IPS-18c (cell line): ENCODE measurements at regions not wholly inside any gene's neighbourhood (a gene's known extent, or its start where the extent isn't known, plus 50 kb on each side); places are given as distances from the start of the nearest gene placed in this dataset.

Experiments
- H3K4me3 ChIP-seq: 2 replicates; pipeline ENCODE4 v1.7.0; 2013; ENCODE audit warnings: low read depth, mild to moderate bottlenecking, low read length, moderate library complexity; ENCODE audit not compliant: insufficient read depth
- H3K9me3 ChIP-seq: one replicate; pipeline ENCODE4 v1.6.1; 2013; ENCODE audit warnings: mild to moderate bottlenecking, low read length, moderate library complexity; ENCODE audit not compliant: control insufficient read depth, insufficient read depth

DNA sequence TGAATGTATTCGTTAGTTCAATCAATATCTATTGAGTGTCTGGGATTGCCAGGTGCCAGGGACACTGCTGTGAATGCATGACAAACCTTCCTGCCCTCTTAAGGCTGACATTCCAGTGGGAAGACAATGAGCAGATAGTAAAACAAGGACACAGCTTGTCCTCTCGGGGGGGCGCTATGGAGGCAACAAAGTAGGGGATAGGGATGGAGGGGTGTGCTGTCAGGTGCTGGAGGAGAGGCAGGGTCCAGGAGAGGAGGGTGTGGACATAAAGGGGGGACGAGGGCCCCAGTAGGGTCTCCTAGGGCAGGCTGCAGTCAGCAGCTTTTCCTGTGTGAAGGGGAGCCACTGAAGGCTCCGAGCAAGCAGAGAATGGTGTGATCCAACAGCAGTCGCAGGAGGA is 198.2 kb upstream of the PDE10A start:
- no peak overlapping the region for H3K4me3 ChIP-seq
- peaks cover 3% of the 10 kb centered on the region for H3K9me3 ChIP-seq

DNA sequence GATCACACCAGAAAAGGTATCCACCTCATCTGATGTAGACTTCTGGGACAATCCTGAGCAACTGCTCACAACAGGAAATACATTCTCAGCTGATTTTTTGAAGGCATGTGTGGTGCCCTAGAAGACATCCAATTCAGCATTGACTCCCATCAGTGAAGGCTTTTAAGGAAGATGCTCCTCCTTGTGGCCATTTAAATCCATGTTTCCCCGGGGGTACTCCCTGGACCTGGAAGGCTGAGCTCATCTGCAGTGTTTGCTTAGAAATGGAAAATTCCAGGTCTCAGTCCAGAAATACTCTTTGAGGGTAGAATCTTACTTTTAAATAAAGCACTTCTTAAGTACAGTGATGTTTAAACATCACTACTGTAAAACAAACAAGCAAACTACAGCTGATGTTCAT is 195.5 kb upstream of the PDE10A start:
- H3K4me3 ChIP-seq = no peak overlapping the region
- peaks cover 3% of the 10 kb centered on the region for H3K9me3 ChIP-seq

DNA sequence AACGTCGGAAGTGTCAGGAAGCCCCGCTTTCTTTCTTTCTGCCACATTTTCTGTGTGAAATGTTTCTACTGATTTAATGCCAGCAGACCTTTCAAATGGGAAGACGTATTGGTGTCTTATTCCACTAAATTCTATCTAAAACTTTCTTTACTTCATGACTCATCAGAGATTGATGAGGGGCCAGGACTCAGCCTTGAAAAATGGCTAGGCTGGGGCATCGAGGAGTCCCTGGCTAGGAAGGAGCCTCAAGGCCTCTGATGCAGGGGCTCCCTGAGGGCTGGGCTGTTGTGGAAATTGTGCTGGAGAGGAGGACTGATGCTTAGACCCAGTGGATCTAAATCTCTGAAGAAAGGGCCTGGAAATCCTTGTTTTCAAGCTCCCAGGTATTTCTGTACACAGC is 192.8 kb upstream of the PDE10A start:
- Histone ChIP-seq H3K9me3 (peaks cover 3% of the 10 kb centered on the region), H3K4me3 (no peak overlapping the region)

GRCh38 chr6:165854863-165855593 is 192.0 kb upstream of the PDE10A start:
- no peak overlapping the region for H3K4me3 ChIP-seq

DNA sequence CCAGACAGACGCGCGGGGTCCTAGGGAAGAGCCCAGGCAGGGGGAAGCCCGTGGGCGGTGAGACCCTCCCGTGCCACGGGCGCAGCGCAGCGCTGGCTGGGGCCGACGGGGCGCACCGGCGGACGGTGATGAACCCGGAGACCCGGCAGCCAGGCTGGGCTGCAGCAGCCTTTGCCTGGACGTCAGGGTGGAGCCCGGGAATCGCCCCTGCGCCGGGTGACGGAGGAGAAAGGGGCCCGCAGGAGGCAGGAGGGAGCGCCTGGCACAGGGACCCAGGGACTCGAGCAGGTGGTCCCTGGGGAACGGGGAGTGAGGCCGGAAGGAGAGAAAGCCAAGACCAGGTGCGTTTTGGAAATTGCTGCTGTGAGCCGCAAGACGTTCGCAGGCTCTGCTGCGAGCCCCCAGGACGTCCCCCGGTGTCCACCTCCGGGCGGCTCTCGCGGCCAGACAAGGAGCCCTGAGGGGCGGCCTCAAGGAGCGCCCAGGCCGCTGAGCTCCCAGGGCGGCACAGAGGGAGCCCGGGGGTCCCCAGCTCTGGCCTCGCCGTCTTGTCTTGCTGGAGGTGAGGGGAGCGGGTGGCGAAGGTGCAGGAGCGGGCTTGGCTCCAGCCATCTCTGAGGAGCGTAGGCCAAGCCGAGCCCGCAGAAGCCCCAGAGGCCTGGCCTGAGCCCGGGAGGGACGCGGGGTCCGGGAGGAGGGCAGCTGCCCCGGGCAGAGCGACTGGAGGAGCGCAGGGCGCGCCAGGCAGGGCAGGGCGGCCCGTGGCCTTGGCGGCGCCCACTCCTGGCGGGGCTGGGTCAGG is 191.2 kb upstream of the PDE10A start:
- Histone ChIP-seq H3K4me3 (peak overlapping the region; percentile 31; the same call in 1 of the 2 replicates), H3K9me3 (peaks cover 3% of the 10 kb centered on the region)

More at GRCh38 chr6:165854863-165855593, 192.0 kb upstream of the PDE10A start:
- H3K9me3 ChIP-seq = peaks cover 3% of the 10 kb centered on the region

DNA sequence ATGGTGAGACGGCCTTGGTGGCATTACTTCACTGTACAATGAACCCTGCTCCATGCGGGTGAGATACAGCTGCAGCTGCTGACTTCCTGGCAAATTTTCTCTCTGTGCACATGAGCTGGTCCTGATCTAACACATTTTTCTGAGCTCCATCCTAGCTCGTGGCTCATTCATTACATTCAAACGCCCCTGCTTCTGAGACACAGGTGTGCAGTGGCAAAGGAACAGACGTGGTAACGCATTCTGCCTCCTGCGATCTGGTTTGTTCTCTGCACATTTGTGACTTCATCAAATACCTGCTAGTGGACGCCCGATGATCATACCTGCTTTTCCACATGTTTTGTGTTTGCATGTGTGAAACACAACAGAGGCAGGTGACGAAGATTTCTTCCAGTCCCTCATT is 189.6 kb upstream of the PDE10A start:
- H3K9me3 ChIP-seq = peaks cover 3% of the 10 kb centered on the region
- no peak overlapping the region for H3K4me3 ChIP-seq

DNA sequence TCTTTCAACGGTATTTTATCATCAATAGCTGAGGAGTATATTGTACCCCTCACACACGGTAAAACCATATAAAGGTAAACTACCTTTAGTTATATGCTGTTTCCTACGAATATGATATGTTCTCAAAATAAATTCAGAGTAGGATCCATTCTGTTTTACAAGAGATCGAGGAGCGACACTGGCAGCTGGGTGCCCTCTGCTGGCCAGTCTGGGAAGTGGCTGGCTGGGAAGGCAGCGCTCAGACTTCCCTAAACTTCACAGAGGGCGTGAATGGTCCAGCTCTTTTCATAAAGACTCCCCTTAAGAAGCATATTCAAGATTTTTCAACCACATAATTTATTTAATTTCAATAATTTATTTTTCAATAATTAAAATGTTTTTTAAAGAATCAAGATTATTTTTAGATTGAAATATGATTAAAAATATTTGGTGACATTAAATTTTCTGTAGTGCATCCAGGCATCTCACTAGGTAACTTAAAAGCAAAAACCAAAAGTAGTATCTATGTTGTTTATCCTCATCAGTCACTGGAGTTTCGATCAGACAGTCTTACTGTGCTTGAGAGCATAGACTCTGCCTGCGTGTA is 187.5 kb upstream of the PDE10A start:
- H3K9me3 ChIP-seq = no peaks in the 10 kb centered on the region
- 0 out of 2 replicates have a peak overlapping the region, but pooled peaks have one; percentile 15 for H3K4me3 ChIP-seq

DNA sequence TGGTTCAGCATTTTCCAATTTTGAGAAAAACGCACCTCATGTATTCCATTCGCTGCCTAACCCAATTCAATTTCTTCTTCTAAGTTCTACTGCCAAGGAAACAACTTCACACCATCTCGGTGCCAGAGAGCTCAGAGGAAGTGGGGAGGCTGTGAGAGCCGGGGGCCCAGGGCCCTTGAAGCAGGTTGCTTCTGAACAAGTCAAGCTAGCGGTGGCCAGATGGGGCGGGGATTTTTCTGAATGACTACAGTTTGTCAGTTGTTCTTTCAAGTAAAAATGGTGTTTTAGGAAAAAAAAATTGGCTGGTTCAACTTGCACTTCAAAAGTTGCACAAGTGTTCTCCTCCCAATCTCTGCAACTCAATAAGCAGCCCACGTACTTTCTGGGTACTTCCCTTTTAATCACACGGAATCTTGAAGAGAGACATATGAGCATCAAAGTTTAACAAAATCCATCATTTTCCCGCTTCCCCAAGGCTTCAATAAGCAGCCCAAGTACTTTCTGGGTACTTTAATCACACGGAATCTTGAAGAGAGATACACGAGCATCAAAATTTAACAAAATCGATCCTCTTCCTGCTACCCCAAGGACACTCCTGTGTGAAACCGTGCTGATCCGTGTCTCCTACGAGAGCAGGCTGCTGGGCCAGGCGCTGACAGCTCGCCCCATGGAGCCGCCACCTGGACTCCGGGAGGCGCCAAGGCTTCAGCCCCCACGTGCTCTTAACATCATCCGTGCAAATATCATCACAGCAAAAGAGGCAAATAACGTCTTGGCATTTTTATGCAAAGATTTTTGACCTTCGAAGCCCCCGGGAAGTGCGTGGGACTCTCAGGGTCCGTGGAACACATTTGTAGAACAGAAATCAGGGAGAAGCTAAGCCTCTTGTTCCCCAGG is 186.7 kb upstream of the PDE10A start:
- Histone ChIP-seq H3K9me3 (no peaks in the 10 kb centered on the region), H3K4me3 (0 out of 2 replicates have a peak overlapping the region, but pooled peaks have one; percentile 15)

GRCh38 chr6:165848086-165848426 is 185.0 kb upstream of the PDE10A start:
- no peaks in the 10 kb centered on the region for H3K9me3 ChIP-seq
- no peak overlapping the region for H3K4me3 ChIP-seq

GRCh38 chr6:165847407-165848085 is 184.5 kb upstream of the PDE10A start:
- no peaks in the 10 kb centered on the region for H3K9me3 ChIP-seq
- H3K4me3 ChIP-seq = no peak overlapping the region

DNA sequence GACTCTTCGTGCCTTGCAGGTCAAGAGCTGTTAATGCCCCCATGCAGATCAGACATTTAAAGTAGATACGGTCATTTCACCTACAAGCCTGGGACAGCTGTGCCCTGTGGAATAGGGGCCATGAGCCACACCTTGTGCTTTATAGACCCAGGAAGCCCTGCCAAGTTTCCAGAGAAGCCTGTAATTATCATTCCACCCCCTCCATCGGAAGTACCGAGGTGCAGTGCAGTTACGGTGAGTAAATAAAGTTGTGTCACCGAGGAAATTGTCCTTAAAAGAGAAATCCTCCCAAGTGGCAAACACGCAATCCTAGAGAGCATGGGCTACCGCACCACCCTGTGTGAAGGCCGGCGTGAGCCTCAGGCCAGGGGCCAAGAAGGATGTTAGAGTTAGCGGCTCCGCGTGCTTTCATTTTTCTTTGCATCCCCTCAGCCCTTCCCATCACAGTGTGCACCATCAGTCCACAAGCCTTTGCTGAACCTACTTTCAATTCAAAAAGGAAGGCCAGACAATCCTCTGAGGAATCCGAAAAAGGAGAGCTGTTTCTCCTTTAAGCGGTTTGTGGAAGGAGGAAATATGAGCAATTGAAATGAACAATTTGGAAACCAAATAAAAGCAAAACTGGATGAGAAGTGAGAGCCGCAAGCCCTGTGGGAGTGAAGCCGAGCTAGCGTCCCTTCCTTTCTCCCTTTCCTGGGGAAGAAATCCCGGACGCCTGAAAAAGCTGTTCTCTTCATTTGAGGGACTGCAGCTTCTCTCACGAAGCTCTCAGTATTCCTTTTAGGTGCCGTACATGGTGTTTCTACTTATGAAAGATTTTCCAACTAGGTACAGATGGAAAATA is 183.3 kb upstream of the PDE10A start:
- no peak overlapping the region for H3K4me3 ChIP-seq
- H3K9me3 ChIP-seq = no peaks in the 10 kb centered on the region

DNA sequence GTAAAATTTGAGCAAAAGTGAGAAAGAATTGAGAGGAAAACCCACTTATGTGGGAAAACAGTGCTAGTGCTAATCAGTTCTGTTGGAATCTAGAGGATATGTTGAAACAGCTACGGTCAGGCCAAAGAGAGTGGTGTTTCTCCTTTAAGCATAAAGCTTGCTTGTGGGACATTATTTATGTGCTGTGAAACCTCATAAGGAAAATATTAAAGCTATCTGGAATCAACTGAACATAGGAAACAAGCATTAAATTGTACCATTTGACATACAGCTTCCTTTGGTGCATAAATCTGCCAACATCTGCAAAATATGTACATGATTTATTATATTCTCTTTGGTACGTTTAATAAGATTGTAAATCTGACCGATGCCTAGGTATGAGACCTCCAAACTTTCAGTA is 182.5 kb upstream of the PDE10A start:
- Histone ChIP-seq H3K4me3 (no peak overlapping the region), H3K9me3 (no peaks in the 10 kb centered on the region)

DNA sequence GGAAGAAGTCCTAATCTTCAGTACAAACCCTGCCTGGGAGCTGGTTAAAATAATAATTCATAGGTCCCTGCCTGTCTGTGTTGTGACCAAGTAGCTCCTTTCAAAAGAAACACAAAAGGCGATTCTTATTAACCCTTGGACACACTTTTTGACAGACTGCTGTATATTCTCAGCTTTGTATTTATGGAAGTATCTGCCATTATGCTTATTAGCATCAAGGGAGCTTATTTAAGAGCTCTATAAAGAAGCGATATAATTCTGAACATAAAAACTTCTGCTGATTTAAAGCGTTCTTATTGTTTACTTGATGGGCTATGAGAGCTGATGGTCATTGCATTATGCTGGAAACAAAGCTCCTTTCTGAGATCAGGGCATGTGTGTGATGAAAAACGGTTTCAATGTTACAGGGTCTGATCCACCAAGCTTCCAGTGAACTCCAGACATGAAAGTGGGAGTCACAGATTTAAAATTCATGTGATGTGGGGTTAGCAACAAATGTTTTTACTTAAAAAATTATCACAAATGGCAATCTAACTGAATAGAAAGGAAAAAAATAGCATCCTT is 181.8 kb upstream of the PDE10A start:
- no peaks in the 10 kb centered on the region for H3K9me3 ChIP-seq
- H3K4me3 ChIP-seq = no peak overlapping the region

- Histone ChIP-seq H3K4me3 (no peak overlapping the region), H3K9me3 (no peaks in the 10 kb centered on the region)
Observed at GRCh38 chr6:165844232-165844631, 181.2 kb upstream of the PDE10A start.

DNA sequence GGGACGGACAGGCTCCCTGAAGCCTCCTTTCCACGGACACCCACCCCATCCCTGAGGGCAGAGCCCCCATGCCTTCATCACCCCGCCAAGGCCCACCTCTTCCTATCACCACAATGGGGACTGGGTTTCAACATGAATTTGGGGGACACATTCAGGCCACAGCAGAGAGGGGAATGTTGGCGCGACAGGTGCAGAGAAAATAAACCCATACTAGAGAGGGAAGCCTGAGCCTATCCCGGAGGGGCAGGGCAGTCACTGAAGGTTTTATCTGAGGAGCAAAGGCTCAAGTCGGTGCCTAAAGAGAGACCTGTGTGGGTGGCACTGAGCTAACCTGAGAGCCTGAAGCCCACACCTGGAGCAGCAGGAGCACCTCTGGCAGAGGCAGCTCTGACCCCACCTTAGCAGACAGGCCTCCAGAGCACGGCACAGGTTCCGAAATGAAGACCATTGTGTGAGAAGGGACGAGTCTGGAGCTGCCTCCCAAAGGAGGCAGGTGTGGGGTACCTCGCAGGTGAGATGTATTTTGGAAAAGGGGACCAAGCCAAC is 180.6 kb upstream of the PDE10A start:
- Histone ChIP-seq H3K9me3 (no peaks in the 10 kb centered on the region), H3K4me3 (no peak overlapping the region)
